HG03520 (cell line): ENCODE measurements at regions not wholly inside any gene's neighbourhood (a gene's known extent, or its start where the extent isn't known, plus 50 kb on each side); places are given as distances from the start of the nearest gene placed in this dataset.
"Not testable (repeated sequence)": the region's sequence is repeated elsewhere in the genome, so short reads cannot be mapped to it uniquely, and the experiment has no call there.

Experiments used
- ATAC-seq: cut with Tn5 transposase; IDR thresholded peaks from one replicate; pipeline ENCODE4 v1.9.1; 2021; ENCODE audit warnings: mild to moderate bottlenecking, moderate library complexity; ENCODE audit not compliant: unreplicated experiment

DNA sequence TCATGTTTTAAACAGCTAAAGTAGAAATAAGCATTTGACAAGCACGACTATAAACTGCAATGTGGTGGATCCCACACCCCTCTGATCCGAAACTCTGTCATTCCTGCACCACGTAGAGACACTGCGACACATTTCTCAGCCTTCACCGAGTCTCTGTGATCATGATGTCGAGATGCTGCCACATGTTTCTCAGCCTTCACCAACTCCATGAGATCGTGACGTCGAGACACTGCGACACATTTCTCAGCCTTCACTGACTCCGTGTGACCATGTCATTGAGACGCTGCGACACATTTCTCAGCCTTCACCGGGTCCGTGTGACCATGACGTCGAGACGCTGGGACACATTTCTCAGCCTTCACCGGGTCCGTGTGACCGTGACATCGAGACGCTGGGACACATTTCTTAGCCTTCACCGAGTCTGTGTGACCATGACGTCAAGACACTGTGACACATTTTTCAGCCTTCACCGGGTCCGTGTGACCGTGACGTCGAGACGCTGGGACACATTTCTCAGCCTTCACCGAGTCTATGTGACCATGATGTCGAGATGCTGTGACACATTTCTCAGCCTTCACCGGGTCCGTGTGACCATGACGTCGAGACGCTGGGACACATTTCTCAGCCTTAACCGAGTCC, 143.0 kb downstream of the TTLL2 start:
- no peak for ATAC-seq

DNA sequence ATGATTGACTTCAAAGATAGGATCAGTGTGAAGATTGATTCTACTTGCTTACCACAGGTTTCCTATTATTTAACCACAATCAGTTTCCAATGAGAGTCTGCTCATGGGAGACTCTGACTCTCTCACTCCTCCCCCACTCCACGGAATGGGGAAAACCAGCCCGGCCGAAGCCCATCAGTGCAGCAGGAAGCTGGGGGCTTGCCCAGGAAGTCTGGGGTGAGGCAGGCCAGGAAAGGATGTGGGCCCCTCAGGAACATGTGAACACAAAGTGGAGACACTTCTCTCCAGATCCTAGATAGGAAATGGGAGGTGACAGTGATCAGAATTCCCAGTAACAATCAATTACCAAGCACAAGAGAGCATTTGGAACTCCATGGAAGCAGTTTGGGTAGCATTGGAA, 144.2 kb downstream of the TTLL2 start:
- ATAC-seq, result no peak

DNA sequence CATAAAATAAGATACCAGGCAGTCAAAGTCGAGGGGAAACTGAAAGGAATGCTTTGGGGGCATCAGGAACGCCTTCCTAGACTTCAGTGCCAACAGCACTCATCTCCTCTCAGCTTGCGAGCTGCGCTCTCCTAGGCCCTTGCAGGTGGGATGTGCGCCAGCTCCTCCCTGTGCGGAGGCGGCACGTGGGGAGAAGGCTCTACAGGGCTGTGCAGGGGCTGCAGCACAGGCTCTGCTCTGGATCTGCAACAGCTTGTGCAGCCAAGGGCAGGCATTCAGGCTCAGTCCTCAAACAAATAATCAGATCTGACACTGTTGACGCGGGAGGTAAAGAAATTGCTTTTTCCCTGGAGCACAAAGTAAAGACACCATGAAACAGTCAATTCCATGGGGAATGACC, 144.8 kb downstream of the TTLL2 start:
- no peak for ATAC-seq

DNA sequence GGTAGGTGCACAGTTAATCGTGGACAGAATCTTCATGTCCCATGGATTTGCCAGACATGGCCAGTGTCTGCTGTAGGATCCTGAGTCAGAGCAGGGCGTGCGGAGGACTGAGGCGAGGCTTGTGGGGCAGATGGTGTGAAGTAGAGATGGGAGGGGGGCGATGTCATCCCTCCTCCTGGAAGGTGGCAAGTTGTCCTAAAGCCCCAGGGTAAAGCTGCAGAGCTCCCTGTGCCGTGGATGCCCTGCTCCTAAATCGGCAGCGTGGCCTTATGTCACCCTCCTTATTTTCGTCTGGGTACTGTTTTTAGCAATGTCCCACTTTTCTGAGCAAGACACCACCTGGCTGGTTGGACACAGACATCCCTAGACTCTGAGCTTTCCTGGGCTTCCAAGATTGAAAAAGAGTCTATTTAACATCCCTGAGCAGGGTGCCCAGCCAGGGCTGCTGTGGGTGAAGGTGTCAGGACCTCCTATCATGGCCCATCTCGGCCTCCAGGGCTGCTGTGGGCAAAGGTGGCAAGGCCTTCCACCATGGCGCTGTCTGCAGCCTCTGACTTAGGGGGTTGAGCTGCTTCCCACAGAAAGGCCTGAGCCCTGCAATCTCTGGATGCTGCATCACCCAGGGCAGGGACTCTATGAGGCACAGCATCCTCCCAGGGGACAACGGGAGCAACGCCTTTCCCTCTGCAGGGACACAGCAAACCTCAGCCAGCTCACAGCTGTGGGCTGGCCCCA, 145.4 kb downstream of the TTLL2 start:
- no peak for ATAC-seq

DNA sequence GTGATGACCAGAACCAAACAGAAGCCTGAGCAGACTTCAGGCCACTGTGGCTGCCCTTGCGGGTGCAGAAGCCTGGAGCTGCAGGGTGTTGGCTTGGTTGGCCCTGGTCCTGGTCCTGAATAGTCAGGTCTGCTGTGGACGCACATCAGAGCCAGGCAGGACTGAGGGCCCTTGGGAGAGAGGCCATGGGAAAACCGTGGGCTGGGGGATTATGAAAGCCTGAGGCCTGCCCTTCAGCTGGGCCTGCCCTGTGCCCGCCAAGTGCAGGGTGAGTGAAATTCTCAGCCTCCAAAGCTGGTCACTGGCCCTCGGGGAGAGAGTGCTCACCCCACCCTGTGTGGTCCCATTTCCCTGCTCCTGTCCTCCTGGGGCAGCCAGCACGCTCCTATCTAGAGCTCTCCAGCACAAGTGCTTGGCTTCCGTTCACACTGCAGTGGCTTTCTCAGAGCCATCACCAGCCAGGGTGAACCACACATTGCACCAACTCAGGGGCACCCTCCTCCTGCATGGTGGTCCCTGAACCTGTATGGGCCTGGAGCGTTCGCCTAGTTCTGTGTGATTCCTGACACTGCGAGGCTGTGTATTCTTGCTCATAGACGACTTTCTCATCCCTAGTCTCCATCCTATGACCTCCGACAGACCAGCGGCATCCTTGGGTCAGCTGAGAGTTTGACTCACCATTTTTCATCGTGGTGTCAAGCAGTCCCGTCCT, 146.1 kb downstream of the TTLL2 start:
- ATAC-seq, result no peak

DNA sequence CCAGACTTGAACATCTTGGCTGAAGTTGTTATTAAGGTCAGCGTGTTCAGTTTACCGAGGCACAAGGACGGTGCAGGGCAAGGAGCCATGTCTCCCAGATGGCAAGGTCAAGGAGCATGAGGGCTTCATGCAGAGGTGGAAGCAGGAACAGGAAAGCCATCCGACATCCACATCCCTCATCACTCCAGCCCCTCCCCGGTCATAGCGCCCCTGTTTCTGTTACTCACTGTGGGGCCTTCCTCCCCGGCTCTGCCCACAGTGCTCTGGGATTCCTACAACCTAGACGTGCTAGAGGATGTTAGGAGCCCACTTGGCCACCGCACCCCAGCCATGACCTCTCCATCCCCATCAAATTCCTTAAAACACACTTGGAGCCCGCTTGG, 146.7 kb downstream of the TTLL2 start:
- ATAC-seq, result no peak

DNA sequence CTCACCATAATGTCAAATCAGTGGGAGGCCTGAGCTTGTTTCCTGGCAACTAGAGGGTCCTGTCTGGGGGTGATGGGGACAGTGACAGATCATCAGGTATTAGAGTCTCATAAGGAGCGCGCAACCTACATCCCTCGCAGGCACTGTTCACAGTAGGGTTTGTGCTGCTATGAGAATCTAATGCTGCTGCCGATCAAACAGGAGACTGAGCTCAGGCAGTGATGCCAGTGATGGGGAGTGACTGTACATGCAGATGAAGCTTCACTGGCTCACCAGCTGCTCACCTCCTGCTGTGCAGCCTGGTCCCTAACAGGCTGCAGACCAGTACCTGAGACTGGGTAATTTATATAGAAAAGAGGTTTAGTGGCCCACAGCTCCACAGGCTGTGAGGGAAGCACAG, 147.3 kb downstream of the TTLL2 start:
- no peak for ATAC-seq

DNA sequence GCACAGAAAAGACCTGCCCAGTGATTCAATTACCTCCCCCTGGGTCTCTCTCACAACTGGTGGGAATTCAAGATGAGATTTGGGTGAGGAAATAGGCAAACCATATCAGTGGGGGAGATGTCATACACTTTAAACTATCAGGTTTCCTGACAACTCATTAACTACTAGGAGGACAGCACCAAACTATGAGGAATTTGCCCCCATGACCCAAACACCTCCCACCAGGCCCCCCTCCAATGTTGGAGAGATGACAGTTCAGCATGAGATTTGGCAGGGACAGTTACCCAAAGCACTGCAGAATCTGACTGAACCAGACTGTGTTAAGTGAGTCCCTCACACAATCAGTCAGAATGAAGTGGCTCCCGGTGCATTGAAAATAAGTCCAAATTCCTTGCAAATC, 148.0 kb downstream of the TTLL2 start:
- ATAC-seq, result no peak

DNA sequence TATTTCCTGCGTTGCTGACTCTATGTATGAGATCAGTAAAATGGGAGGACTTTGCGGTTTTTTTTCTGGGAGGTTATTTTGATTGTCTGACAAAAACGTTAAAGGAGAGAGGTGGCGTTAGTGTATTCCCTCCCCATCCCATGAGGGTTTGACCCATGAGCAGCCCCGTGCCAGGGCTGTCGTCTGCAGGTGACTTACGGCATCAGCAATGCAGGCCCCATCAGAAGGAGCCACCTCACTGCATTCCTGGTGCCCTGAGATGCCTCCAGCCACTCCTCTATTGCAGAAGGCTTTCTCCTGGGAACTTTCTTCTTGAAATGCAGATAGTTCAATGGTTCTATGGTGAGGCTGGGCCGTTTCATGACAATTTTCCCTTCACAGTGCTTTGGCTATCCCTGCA, 149.3 kb downstream of the TTLL2 start:
- no peak for ATAC-seq

DNA sequence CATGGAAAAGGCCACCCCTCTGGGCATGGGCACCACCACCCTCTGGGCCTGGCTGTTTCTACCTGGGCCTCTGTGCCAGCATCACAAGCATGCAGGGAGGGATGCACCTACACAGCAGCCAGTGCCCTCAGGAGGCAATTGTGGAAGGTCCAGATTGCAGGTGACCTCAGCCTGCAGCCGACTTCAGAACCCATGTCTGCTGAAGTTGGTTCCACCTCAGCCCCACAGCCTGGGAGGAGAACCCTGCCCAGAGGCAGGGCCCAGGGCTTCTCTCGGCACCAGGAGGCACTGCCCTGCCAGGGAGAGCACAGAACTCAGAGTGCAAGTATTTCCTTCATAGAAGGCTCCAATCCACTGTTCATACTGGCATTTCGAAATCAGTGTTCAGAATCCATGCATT, 149.8 kb downstream of the TTLL2 start:
- ATAC-seq, result no peak

DNA sequence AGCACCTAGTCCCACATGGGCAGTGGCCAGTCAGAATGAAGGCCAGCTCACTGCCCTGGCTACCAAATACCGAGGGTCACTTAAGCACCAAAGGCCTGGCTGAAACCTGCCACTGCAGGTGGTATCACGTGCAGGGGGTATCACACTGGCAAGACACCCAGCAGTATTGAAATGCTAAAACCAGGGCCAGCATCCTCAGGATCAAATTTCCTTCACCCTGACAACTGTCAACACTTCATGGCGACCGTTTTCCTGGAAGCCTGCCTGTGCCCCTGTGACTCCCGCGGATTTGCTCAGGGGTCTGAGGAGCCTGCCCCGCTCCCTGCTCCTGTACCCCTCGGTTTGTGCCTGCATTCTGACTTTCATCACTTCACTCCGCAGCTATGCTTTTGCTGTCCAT, 151.1 kb downstream of the TTLL2 start:
- no peak for ATAC-seq

DNA sequence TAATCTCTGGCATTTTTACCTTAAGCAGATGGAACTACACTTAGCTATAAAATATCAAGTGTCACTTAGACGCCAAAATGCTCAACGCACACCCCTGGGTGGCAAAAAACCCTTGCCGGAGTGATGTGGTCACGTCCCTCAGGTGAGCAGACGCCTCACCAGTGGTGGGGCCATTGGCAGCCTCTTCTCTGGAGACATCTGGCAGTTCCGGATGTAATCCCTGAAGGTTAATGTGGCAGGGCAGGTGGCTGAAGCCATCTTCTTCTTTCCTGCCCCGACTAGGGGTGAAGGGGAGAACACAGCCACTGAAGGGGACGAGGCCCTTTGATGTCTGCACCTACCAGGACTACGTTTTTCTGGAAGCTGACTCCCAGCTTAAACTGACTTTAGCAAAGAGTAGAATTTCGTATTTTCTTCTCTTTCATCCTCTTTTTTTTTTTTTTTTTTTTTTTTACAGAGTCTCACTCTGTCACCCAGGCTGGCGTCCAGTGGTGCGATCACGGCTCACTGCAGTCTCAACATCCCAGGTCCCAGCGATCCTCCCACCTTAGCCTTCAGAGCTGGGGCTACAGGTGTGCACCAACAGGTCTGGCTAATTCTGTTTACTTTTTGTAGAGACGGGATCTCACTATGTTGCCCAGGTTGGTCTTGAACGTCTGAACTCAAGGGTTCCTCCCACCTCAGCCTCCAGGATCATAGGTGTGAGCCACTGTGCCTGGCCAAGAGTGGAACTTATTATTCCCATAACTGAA, 152.1 kb downstream of the TTLL2 start:
- ATAC-seq, result no peak

DNA sequence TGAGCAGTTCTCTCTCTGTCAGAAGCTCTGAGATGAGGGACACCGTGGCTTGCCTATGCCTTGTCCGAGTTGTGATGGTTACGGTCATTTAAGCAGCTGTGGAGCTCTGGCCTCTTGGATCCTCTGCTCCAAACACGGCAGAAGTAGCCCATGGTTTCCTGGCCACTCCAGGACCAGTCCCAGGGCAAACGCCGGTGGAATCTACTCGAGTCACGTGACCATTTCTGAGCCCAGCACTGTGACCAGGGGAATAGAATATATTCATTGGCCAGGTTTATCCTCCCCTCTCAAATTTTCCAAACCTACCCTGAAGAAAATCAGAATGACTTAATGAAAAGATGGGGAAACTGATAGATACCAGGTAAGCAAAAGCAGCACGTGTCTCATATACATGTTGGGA, 152.8 kb downstream of the TTLL2 start:
- ATAC-seq, result no peak

DNA sequence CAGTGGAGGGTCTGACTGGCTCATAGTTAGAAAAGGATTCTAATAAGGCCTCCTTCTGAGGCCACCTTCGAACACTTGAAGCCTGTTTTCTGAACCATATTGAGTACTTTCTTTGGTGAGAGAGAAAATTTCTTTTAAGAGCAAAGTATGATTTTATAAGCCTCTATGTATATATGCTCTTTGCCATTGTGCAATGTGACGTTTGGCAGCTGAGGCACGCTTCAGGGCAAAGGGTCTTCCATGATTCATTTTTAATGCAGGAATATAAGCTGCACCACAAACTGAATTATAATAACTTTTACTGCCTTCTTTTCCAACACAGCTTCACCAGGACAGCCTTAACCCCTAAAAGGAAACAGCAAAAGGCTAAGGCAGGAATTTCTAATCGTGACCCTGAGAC, 154.4 kb downstream of the TTLL2 start:
- no peak for ATAC-seq

DNA sequence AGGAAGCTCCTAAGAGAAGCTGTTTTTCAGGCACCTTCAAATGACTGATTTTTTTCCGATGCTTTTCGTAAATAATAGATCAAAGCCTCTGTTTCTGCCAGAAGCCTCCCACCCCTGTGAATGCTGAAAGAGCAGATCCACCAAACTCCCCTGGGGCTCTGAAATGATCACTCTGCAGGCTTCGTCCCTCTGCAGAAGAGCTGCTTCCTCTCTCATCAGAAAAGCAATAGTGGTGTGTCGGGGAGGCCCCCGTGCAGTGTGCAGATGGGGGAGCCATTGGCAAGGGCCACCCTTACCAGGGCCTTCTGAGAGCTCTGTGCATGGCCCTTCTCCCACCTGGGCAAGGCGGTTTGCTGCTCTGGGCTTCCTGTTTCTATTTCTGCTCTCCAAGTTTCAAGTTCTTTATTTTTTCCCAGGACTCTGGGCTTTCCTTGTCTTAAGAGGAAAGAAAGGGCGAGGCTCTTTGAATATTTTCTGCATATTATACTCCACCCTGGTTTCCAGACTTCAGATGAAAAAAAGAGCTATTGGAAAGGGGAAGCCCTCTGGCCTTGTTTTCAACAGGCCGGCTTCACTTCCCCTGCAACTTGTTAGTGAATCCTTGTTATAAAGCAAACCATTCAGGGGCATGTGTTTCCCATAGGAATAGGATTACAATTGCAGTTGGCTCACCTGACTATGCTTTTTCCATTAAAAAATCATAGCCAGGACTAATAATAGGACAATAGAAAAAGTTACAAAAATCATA, 155.2 kb downstream of the TTLL2 start:
- ATAC-seq, result no peak

DNA sequence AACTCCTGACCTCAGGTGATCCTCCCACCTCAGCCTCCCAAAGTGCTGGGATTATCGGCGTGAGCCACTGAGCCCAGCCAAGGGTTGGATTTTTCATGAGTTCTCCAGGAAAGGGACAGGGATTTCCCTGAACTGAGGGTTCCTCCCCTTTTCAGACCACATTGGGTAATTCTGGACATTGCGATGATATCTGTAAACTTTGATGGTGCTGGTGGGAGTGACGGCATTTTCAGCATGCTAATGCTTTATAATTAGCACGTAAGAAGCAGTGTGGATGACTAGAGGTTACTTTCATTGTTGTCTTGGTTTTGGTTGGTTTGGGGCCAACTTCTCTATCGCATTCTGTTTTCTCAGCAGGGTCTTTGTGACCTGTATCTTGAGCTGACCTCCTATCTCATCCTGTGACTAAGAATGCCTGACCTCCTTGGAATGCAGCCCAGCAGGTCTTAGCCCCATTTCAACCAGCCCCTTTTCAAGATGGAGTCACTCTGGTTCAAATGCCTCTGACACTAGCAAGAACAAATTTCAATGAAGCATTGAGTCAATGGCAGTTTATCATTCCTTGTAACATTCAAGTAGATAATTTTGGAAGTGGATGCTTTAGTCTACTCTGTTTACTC, 156.5 kb downstream of the TTLL2 start:
- ATAC-seq, result no peak

DNA sequence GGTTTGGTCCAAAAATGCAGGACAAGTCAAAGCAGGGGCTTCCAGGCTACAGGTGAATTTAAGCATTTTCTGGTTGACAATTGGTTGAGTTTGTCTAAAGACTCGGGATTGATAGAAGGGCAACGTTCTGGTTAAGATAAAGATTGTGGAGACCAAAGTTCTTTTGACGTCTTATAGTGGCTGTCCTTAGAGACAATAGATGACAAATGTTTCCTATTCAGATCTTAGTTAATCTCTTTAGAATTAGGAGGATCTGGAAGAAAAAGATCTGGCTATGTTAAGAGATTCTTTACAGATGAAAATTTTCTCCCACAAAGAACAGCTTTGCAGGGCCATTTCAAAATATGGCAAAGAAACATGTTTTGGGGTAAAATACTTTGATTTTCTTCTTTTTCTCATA, 157.9 kb downstream of the TTLL2 start:
- ATAC-seq, result not testable (repeated sequence)

DNA sequence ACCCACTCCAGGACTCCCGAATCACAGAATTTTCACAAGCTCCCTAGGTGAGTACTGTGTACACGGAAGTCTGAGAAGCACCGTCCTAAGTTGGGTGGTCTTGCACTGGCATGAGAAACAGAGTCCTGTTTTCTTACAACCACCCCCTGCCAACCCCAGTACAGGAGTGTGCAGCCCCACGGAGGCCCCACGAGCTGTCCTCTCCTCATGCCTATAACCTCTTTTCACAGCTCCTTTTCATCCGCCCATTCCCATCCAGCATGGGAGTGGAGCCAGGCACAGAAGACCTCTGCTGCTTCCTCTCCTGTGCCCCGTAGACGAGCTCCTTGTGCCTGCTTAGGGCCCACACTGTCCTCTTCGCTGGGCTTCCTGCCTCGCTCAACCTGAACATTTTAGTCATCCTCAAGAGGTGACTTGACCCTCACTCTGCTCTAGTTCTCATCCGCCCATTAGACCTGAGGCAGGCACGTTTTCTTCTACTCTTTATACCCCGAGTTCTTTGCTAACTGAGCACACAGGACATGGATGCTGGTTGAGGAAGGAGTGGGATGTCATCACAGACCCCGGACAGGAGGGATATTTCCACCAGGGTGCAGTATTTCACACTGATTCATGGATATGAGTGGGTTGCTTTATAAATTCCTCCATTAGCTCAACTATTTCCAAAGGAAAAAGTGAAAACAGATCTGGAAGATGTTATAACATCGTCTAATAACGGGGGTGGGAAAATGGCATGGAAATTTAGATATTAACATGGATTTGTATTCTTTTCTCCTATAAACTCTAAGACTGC, 160.5 kb downstream of the TTLL2 start:
- ATAC-seq, result no peak
